NCI-H226 (cell line): ENCODE measurements at regions not wholly inside any gene's neighbourhood (a gene's known extent, or its start where the extent isn't known, plus 50 kb on each side); places are given as distances from the start of the nearest gene placed in this dataset.
"Not testable (repeated sequence)": the region's sequence is repeated elsewhere in the genome, so short reads cannot be mapped to it uniquely, and the experiment has no call there.

Experiments
- DNase-seq: peaks from one replicate; pipeline ENCODE4 v3.0.0-alpha.2; 2015

DNA sequence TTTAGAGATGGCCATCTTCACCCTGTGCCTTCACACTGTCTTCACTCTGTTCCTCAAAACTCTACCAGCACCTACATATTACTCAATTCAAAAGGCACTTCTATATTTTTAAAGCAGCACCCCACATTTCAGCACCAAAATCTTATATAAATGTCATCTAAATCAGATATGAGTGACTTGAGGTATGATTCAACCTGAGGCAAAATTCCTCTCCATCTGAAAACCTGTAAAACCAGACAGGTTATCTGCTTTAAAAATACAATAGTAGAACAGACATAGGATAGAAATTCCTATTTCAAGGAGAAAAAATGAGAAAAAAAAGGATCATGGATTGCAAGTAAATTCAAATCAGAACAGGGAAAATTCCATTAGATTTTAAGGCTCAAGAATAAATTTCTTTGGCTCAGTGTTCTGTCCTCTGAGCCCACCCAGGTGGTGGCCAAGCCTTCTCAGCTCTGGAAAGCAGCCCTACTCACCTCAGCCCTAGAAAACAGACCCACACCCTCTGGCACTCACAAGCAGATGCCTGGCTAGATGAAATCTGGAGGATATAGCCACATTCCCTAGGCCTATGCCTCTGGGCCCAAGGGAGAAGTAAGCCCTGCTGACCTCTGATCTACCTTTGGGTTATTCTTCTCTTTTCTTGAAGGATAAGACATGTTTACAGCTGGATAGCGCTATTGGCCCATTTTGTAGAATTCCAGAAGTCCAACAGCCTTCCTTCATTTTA lies 211.1 kb upstream of the XIST start:
- DNase-seq = no peak

DNA sequence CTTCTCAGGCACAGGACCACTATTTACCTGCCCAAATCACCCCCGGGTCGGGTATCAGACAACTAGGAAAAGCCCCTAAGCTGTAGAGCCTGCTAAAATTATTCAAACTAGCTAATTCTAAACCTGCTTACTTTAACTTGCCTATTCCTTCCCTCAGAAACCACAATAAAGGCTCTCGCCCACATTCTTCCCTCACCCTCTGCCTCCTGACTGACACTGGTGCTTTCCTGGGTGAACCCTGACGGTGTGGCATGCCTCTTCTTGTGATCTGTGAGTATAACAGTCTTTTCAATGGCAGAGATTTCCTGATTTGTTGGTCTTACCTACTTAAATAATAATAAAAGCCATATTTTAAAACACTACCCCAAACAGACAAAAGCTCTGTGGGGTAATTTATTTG lies 209.4 kb upstream of the XIST start:
- no peak for DNase-seq

DNA sequence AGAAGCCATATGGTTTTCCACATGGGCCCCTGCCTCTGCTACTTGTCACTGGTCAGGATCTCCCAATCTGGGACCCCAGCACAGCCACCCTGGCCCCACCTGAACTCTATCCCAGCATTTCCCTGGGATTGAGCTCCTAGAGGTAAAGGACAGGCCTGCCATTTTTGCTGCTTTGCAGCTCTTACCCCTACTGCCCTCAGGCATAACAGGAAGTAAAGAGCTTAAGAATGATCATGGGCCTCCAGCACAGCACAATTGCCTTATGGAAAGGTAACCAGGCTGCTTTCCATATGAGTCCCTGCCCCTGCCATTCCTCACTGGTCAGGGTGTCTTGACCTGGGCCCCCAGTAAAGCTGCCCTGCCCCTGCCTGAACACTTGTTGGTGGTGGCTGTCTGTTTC lies 196.6 kb upstream of the XIST start:
- DNase-seq = no peak

DNA sequence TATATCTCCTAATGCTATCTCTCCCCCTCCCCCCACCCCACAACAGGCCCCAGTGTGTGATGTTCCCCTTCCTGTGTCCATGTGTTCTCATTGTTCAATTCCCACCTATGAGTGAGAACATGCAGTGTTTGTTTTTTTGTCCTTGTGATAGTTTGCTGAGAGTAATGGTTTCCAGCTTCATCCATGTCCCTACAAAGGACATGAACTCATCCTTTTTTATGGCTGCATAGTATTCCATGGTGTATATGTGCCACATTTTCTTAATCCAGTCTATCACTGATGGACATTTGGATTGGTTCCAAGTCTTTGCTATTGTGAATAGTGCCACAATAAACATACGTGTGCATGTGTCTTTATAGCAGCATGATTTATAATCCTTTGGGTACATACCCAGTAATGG lies 181.6 kb upstream of the XIST start:
- not testable (repeated sequence) for DNase-seq

DNA sequence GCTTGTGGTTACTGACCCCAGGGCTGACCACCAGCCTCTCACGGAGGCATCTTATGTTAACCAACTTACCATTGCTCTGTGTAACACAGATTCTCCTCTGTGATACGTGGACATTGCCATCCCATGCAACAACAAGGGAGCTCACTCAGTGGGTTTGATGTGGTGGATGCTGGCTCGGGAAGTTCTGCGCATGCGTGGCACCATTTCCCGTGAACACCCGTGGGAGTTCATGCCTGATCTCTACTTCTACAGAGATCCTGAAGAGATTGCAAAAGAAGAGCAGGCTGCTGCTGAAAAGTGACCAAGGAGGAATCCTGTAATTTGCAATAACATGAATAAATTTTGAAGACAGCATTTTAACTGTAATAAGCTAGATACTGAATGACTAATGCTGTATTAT lies 179.0 kb upstream of the XIST start:
- DNase-seq = not testable (repeated sequence)

DNA sequence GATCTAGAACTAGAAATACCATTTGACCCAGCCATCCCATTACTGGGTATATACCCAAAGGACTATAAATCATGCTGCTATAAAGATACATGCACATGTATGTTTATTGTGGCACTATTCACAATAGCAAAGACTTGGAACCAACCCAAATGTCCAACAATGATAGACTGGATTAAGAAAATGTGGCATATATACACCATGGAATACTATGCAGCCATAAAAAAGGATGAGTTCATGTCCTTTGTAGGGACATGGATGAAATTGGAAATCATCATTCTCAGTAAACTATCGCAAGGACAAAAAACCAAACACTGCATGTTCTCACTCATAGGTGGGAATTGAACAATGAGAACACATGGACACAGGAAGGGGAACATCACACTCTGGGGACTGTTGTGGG lies 178.3 kb upstream of the XIST start:
- not testable (repeated sequence) for DNase-seq

DNA sequence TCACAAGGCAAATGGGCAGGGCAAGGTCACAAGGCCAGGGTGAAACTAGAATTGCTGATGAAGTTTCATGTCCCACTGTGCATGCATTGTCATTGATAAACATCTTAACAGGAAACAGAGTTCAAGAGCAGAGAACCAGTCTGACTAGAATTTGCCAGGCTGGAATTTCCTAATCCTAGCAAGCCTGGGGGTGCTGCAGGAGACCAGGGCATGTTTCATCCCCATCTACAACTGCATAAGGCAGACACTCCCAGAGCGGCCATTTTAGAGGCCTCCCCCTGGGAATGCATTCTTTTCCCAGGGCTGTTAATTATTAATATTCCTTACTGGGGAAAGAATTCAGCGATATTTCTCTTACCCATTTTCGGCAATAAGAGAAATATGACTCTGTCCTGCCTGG lies 172.6 kb upstream of the XIST start:
- DNase-seq = not testable (repeated sequence)

DNA sequence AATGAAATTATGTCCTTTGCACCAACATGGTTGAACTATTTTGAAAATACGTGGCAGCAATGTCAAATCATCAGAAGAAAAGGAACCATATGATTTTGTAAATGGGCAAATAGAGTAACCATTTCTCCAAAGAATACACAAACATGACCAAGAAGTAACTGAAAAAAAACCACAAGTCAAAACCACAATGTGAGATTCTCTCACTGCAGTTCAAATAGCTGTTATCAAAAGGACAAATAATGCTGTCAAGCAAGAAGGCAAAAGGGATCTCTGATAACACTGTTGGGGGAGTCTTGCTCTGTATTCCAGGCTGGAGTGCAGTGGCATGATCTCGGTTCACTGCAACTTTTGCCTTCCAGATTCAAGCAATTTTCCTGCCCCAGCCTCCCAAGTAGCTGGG lies 170.7 kb upstream of the XIST start:
- DNase-seq = peak; percentile 7

DNA sequence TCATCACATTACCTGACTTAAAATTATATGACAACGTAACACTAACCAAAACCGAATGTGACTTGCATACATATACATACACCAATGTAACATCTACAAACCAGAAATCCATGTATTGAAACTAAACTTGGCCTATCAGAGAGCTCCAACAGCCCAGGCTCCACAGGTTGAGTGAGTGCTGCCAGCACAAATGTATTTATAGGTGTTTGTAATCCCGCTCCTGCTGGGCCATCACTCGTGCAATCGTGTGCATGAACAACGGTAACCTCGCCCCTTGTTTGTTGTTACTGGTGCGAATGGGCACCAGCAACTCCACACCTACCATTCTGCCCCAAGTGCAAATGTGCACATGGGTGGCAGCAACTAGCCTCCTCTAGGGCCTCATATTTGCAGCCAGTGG lies 165.7 kb upstream of the XIST start:
- no peak for DNase-seq

DNA sequence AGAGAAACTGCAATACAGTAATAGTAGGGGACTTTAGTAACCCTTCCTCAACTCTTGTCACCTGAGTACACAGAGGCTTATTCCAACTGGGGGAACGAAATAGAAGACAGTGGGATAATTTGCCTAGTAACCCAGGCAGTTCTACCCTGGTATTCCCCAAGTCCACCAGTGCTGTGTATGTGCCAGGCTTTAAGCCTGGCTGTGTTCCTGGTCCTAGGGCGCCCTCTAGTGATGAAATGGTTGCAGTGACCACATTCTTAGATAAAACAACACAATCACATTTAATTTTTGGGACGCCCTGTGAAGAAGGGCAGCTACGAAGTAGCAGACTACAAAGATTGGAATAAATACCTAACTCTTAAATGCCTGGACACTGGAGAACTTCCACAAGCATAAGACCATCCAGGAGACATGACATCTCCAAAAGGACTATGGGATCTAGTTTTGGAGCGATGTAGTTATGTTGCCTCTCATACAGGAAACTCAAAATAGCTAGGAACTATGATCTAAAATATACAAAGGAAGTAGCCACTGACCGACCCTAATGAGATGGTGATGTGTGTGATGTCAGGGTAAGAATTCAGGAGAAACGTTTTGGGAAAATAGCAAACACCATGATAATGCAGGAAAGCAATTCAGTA lies 163.0 kb upstream of the XIST start:
- peak; percentile 7 for DNase-seq

DNA sequence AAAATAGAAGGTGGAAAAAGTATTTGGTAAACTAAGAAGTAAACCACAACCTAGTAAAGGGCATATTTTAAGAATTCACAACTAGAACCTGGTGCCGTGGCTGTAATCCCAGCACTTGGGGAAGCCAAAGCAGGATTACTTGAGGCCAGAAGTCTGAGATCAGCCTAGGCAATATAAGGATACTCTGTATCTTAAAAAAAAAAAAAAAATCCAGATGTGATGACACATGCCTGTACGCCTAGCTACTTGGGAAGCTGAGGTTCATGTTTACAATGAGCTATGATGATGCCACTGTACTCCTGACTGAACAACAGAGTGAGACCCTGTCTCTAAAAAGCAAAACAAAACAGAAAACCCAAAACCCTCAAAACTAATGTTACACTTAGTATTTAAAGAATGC lies 156.5 kb upstream of the XIST start:
- DNase-seq = no peak

DNA sequence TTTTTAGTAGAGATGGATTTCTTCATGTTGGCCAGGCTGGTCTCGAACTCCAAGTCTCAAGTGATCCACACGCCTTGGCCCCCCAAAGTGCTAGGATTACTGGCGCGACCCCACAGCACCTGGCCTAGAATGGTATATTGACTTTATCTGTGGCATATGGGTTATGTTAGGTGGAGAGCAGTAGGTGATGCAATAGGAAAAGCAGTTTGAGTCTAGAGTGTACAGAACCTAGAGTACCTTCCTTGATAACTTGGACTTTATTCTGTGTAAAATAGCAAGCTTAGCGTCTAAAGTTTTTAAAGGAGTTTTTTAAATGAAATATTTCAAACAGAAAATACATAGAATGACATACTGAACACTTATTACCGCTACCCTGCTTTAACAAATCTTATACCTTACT lies 139.5 kb upstream of the XIST start:
- no peak for DNase-seq

DNA sequence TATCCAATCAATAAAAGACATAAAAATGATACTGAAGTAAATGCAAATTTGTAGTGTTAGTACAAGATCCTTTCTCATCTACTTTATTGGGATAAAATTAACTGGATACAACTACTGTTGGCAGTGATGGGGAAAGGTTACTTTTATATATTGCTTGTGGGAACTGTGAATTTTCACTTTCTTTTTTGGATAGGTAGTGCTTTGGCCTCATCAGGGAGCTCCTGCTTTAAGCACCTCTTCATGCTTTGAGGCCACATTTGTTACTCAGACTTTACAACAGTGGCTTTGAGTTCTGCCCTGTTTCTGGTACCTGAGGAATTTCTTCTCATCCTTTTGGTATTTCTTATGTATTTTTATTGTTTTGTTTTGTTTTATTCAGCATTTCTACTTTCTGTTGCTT lies 134.7 kb upstream of the XIST start:
- DNase-seq = no peak

DNA sequence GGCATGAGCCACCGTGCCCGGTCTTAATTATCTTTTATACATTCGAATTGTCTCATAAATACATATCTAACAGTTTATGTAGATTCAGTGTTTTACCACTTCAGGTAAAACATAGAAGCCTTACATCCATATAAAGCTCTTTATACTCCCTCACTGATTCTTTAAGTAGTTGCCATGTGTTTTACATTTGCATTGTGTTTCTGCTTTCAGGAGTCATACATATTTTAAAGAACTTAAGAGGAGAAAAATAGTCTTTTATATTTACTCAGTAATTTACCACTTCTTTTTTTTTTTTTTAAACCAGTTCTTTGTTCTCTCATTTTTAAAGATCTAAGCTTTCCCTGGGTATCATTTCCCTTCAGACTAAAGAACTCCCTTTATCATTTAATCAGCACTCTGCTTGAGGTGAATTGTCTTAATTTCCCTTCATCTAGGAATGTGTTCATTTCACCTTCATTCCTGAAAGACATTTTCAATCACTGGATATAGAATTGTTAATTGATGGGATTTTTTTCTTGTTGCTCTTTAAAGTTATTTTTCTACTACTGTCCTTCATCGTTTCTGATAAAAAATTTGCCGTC lies 127.1 kb upstream of the XIST start:
- no peak for DNase-seq

DNA sequence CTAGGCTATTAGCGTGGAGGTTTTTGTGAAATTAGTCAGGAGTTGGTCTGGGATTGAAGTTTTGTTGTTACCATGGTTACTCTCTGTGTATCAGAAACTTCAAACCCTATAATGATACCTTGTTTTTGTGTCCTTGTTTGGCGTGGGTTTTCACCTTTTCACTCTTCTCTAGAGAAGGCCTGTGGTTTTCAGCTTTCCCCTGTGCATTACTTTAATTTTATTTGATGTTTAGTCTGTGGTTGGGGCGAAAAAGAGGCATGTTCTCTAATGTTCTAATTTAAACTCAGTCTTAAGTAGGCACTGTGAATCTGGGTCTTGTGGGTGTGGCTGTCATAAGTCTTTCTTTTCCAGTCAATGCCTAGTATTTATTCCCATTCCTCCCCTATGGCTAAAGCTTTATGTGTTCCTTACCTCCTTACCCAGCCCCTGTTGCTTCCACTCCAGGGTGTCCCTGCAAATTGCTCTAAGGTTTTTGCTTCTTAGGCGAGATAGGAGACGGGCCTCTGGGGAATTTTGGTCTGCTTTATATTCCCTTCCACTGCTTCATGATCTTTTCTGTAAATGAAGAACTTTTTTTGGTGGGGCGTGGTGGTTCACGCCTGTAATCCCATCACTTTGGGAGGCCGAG lies 125.1 kb upstream of the XIST start:
- DNase-seq = no peak

DNA sequence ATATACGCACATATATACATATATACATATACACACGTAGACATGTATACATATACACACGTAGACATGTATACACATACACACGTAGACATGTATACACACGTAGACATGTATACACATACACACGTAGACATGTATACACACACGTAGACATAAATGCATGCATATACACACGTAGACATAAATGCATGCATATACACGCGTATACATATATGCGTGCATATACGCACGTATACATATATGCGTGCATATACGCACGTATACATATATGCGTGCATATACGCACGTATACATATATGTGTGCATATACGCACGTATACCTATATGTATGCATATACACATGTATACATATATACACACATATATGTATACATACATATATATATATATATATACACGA lies 114.9 kb upstream of the XIST start:
- not testable (repeated sequence) for DNase-seq

DNA sequence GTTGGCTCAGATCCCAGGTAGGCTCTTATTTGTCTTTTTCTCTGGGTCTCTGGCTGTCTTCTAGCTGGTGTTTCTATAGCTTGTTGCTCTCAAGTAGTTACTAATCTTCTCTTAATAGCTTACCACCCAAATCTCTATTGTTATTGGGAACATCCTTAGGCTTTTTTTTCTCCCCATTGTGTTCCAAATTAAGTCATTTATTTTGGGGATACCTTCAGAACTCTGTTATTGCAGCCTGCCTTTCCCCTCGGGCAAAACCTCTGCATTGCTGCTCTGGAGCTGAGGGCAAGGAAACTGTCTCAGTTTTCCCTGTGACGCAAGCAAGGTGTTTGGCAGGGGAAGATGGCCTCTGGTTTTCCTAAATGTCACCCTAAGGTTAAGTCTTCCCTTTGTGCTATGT lies 113.3 kb upstream of the XIST start:
- DNase-seq = no peak

DNA sequence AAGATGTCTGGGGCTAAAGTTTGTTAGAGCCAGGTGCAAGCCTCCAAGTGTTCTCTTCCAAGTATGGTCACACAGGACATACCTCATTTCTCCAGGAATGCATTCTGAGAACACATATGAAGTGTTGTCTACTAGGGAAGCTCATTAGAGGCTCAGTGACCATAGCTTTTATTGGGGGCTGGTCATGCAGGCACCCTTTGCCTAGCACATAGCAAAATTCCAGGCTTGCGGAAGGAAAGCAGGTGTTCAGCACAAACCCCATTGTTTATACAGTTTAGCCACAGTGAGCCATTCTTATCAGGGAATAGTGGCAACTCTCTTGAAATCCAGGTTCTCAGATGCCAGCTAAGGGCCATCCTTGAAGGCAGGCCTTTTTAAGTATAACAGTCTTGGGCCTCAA lies 112.1 kb upstream of the XIST start:
- no peak for DNase-seq

DNA sequence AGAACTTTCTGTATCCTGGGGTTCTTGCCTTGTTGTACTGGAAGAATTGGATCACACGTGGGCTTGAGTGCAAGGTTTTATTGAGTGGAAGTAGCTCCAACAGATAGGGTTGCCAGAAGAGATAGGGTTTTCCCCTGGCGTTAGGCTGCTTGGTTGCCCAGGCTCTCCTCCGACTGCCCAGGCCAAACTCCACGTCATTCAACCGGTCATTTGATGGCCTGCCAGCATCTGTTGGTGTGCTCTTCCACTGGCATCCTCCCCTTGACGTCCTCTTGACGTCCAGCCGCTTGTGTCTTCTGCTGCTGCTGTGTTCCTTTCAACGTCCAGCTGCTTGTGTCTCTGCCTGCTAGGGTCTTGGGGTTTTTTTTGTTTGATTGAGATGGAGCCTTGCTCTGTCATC lies 111.2 kb upstream of the XIST start:
- DNase-seq = no peak

DNA sequence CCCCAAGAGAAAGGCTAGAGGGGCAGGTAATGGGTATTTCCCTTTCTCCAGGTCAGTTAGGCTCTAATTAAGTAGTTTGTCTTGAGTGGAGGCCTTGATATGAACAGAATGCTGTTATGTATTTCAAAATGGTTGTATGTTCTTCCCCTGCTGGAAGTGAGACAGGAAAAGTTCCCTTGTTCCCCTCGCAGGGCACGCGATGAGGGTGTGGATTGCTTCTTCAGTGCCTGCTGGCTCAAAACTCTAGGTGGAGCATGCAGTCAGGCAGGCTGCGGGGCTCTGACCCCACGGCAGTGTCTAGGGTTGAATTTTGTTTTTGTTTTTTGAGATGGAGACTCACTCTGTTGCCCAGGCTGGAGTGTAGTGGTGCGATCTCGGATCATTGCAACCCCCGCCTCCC lies 110.4 kb upstream of the XIST start:
- DNase-seq = no peak

DNA sequence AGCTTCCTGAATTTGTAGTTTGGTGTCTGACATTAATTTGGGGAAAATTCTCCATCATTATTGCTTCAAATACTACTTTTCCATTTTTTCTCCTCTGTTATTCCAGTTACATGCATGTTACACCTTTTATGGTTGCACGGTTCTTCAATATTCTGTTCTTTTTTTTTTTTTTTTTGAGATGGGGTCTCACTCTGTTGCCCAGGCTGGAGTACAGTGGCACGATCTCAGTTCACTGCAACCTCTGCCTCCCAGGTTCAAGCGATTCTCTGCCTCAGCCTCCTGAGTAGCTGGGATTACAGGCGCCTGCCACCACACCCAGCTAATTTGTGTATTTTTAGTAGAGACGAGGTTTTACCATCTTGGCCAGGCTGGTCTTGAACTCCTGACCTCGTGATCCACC lies 109.4 kb upstream of the XIST start:
- not testable (repeated sequence) for DNase-seq

DNA sequence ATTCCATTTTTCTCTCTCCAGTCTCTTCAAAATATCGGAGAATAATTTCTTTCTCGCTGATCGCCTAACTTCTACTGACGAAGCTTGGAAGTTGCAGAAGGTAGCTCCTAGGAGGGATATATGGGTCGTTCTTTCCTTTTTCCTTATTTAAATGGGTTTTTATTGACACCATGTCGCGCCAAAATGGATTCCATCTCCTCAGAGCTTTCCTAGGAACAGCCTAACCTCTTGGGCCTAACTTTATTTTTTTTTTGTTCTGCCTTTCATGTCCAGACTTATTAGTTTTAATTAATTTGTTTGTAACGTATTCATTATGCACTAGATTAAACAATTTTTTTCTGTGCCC lies 92.0 kb upstream of the XIST start:
- no peak for DNase-seq

DNA sequence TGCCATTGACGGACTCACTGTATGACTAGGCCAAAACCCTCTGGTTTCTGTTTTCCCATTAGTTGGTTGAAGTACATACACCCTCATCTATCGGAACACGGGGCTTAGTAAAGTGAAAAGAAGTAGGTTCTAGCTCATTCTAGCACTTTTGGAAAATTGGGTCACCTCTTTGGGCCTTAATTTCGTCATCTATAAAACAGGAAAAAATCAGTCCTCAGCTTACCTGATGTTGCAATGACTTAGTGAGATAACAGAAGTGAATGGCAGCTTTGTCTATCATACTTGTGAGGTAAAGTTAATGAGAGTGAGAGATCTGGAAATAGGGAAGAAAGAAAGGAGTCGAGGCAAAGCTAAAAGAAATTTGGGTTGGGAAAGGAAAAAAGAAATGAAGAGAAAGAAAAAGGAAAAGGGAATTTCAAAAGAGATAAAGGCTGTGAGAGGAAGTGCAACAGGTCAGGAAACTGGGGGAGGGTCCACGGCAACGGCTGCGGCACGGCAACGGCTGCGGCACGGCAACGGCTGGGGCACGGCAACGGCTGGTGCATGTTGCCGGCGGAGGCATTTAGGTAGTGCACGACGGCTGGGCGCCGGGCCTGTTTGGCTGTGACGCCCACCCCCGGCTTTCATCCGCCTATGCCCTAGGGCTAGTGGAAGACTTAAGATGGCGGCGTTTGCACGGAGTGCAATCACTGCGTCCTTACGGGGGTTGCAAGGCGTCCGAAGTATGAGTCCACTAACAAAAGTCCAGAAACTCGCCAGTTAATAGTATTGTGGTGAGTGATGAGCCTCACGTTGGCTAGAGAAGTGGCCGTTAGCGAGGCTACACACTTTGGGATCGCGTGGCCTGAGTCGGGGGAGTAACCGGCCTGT lies 91.4 kb upstream of the XIST start:
- peak; percentile 60 for DNase-seq
